HS-5 (cell line): ENCODE measurements at regions not wholly inside any gene's neighbourhood (a gene's known extent, or its start where the extent isn't known, plus 50 kb on each side); places are given as distances from the start of the nearest gene placed in this dataset.
A peak's percentile ranks its signal among the peaks of the same experiment; 100 is the strongest.

Source experiments
- DNase-seq: peaks from one replicate; pipeline ENCODE4 v3.0.0-alpha.2; 2012; ENCODE audit warnings: low read depth

GRCh38 chr7:12080006-12080405, 131.1 kb upstream of the TMEM106B start:
- no peak for DNase-seq

GRCh38 chr7:12085516-12085915, 125.6 kb upstream of the TMEM106B start:
- DNase-seq = no peak

- no peak for DNase-seq
These were observed 120.9 kb upstream of the TMEM106B start for GRCh38 chr7:12089951-12090756.

- no peak for DNase-seq
These were observed 120.3 kb upstream of the TMEM106B start for GRCh38 chr7:12090757-12091221.

GRCh38 chr7:12091231-12091630, 119.9 kb upstream of the TMEM106B start:
- no peak for DNase-seq

- no peak for DNase-seq
These were observed 118.5 kb upstream of the TMEM106B start for GRCh38 chr7:12092499-12093130.

- DNase-seq = no peak
These were observed 117.7 kb upstream of the TMEM106B start for GRCh38 chr7:12093365-12093764.

GRCh38 chr7:12094365-12094921, 116.7 kb upstream of the TMEM106B start:
- no peak for DNase-seq

- no peak for DNase-seq
These were observed 109.0 kb upstream of the TMEM106B start for GRCh38 chr7:12102126-12102525.

- DNase-seq = no peak
These were observed 108.6 kb upstream of the TMEM106B start for GRCh38 chr7:12102527-12102926.

GRCh38 chr7:12103948-12104347, 107.1 kb upstream of the TMEM106B start:
- no peak for DNase-seq

- DNase-seq = no peak
These were observed 103.7 kb upstream of the TMEM106B start for GRCh38 chr7:12107381-12107780.

- no peak for DNase-seq
These were observed 103.2 kb upstream of the TMEM106B start for GRCh38 chr7:12107841-12108254.

GRCh38 chr7:12110425-12110824, 100.7 kb upstream of the TMEM106B start:
- DNase-seq = no peak

- DNase-seq = peak; percentile 57
These were observed 99.4 kb upstream of the TMEM106B start for GRCh38 chr7:12111422-12112405.

- no peak for DNase-seq
These were observed 93.9 kb upstream of the TMEM106B start for GRCh38 chr7:12117170-12117569.

GRCh38 chr7:12119620-12120303, 91.3 kb upstream of the TMEM106B start:
- DNase-seq = no peak

GRCh38 chr7:12120632-12121031, 90.5 kb upstream of the TMEM106B start:
- no peak for DNase-seq

GRCh38 chr7:12123172-12123571, 87.9 kb upstream of the TMEM106B start:
- DNase-seq = no peak

- DNase-seq = no peak
These were observed 87.1 kb upstream of the TMEM106B start for GRCh38 chr7:12124028-12124427.

- DNase-seq = no peak
These were observed 83.6 kb upstream of the TMEM106B start for GRCh38 chr7:12127455-12127854.
